Caco-2 (cell line): ENCODE measurements at regions not wholly inside any gene's neighbourhood (a gene's known extent, or its start where the extent isn't known, plus 50 kb on each side); places are given as distances from the start of the nearest gene placed in this dataset.

Source experiments
- BruUV-seq: library from RNA; stranded (reverse); fragments of 400-500 nt; replicated peaks from 2 replicates; lab custom pipeline; 2021; lab: Mats Ljungman, UMichigan
- CTCF ChIA-PET: fragments of 300-600 bp; sonication (Branson Sonifier 250); formaldehyde crosslinking; loops from one replicate; lab custom pipeline; 2022; ENCODE audit warnings: antibody characterized with exemption; lab: Charles Lee
- POLR2A ChIA-PET: fragments of 300-600 bp; sonication (Branson Sonifier 250); formaldehyde crosslinking; loops from one replicate; lab custom pipeline; 2022; ENCODE audit warnings: antibody characterized with exemption; lab: Charles Lee
- DNase-seq, 2 experiments: peaks; one replicate each; pipeline versions ENCODE4 v3.0.0 to v3.0.0-alpha.2; 2020 to 2022
- H3K27me3 ChIP-seq: replicated peaks from 2 replicates; pipeline ENCODE4 v1.6.0; 2011; ENCODE audit warnings: low read length; ENCODE audit not compliant: control insufficient read depth, insufficient read depth
- H3K36me3 ChIP-seq: 2 replicates; pipeline ENCODE4 v1.5.1; 2011; ENCODE audit warnings: low read length; ENCODE audit not compliant: control insufficient read depth, insufficient read depth
- H3K4me1 ChIP-seq: fragments of 250-450 bp; sonication (Bioruptor Pico); 2 replicates; pipeline ENCODE4 v1.5.1; 2020; ENCODE audit warnings: mild to moderate bottlenecking
- H3K4me3 ChIP-seq: 2 replicates; pipeline ENCODE4 v1.5.1; 2011; ENCODE audit warnings: low read depth, mild to moderate bottlenecking, control low read depth, low read length
- H3K9me3 ChIP-seq: fragments of 250-450 bp; sonication (Bioruptor Pico); 2 replicates; pipeline ENCODE4 v1.5.1; 2020; ENCODE audit warnings: mild to moderate bottlenecking, moderate library complexity
- H3K27ac Mint-ChIP-seq: one replicate; pipeline ENCODE4 v1.8.0; 2022; ENCODE audit warnings: mixed read lengths; ENCODE audit not compliant: unreplicated experiment
- H3K27me3 Mint-ChIP-seq: one replicate; pipeline ENCODE4 v1.8.0; 2022; ENCODE audit warnings: mixed read lengths; ENCODE audit not compliant: insufficient read depth, unreplicated experiment
- H3K36me3 Mint-ChIP-seq: one replicate; pipeline ENCODE4 v1.8.0; 2022; ENCODE audit warnings: mild to moderate bottlenecking, mixed read lengths; ENCODE audit not compliant: insufficient read depth, unreplicated experiment
- H3K4me1 Mint-ChIP-seq: one replicate; pipeline ENCODE4 v1.8.0; 2022; ENCODE audit warnings: low read depth, mixed read lengths; ENCODE audit not compliant: unreplicated experiment
- H3K4me3 Mint-ChIP-seq: one replicate; pipeline ENCODE4 v1.8.0; 2022; ENCODE audit warnings: mild to moderate bottlenecking, moderate library complexity, mixed read lengths; ENCODE audit not compliant: unreplicated experiment
- H3K9me3 Mint-ChIP-seq: one replicate; pipeline ENCODE4 v1.8.0; 2022; ENCODE audit warnings: mixed read lengths; ENCODE audit not compliant: unreplicated experiment
- intact Hi-C: fragments of 100-400 bp; cut with micrococcal nuclease; formaldehyde crosslinking; loops from one replicate; pipeline ENCODE4 v1.10.0; 2022; ENCODE audit not compliant: unreplicated experiment
- TF ChIP-seq, protein P1 (sequence below), 2 experiments: fragments of 200-600 bp in 1 of 2; IDR thresholded peaks; 1 replicate in 1 of 2; 2 replicates in 1 of 2; pipeline versions ENCODE4 v1.5.1 to v1.8.0; 2011 to 2022; ENCODE audit warnings: antibody characterized with exemption in 1 of 2, control low read depth in 1 of 2, inconsistent platforms in 1 of 2, low read depth in 1 of 2, low read length in 1 of 2, mild to moderate bottlenecking in 1 of 2, moderate library complexity in 1 of 2; ENCODE audit not compliant: insufficient read depth in 1 of 2, severe bottlenecking in 1 of 2, unreplicated experiment in 1 of 2

DNA sequence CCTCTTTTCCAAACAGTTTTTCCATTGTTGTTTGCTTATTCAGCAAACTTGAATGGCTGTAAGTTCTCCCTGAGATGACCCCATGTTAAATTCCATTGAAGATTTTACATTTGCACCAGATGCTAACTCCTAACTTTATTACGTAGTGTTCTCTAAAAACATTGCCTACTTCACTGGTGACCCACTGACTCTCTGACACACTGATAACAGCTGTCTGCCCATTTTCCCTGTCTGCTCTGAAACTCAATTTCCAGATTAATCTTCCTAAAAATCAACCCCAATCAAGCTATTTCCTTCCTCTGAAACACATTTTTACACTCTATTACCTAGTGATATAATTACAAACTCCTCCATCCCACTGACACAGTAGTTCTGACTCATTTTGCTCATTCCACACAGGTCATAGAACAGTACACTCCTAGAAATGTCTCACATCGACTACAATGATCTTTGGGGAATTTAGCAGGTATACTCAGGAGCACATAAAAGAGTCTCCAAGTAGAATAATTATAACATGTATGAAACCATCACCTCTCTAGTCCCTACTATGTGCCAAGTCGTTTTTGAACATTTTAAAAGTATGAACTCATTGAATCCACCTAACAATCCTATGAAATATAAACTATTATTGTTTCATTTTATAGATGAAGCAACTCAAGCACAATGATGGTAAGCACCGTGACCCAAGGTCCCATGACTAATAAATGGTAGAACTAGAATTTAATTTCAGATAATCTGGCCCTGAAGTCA, 210.9 kb downstream of the SLIT2 start:
- no peaks in the 10 kb centered on the region for H3K9me3 Mint-ChIP-seq
- H3K4me1 ChIP-seq = no peaks in the 10 kb centered on the region
- TF ChIP-seq, protein P1, sequence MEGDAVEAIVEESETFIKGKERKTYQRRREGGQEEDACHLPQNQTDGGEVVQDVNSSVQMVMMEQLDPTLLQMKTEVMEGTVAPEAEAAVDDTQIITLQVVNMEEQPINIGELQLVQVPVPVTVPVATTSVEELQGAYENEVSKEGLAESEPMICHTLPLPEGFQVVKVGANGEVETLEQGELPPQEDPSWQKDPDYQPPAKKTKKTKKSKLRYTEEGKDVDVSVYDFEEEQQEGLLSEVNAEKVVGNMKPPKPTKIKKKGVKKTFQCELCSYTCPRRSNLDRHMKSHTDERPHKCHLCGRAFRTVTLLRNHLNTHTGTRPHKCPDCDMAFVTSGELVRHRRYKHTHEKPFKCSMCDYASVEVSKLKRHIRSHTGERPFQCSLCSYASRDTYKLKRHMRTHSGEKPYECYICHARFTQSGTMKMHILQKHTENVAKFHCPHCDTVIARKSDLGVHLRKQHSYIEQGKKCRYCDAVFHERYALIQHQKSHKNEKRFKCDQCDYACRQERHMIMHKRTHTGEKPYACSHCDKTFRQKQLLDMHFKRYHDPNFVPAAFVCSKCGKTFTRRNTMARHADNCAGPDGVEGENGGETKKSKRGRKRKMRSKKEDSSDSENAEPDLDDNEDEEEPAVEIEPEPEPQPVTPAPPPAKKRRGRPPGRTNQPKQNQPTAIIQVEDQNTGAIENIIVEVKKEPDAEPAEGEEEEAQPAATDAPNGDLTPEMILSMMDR (IDR thresholded peaks at IDR 0.05; ENCODE audit: insufficient read depth in 1 of 2, low read depth in 1 of 2, low read length in 1 of 2, severe bottlenecking in 1 of 2, unreplicated experiment in 1 of 2) = no peak
- no peaks in the 10 kb centered on the region for H3K36me3 Mint-ChIP-seq
- no peak overlapping the region for H3K4me3 Mint-ChIP-seq
- BruUV-seq = no TSS peak
- H3K27me3 ChIP-seq = no peaks in the 10 kb centered on the region
- intact Hi-C loops = no loop called here
- H3K27ac Mint-ChIP-seq = no peak overlapping the region
- CTCF ChIA-PET = no interaction called here
- no peak for DNase-seq
- no peaks in the 10 kb centered on the region for H3K36me3 ChIP-seq
- H3K4me3 ChIP-seq = no peak overlapping the region
- POLR2A ChIA-PET = no interaction called here
- no peaks in the 10 kb centered on the region for H3K9me3 ChIP-seq
- H3K27me3 Mint-ChIP-seq = peaks cover 6% of the 10 kb centered on the region
- H3K4me1 Mint-ChIP-seq = no peaks in the 10 kb centered on the region

DNA sequence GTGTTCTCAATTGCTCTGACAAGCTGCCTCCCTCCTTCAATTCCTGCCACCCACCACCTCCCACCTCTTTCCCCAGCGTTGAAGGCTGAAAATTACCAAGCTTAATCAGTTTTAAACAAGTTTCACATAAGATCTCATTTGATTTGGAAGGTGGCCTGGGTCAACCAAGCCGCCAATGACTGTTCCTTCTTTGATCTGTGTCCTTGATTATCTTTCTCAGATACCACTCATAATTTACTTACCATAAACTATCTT, 211.4 kb downstream of the SLIT2 start:
- H3K9me3 ChIP-seq = no peaks in the 10 kb centered on the region
- no TSS peak for BruUV-seq
- H3K27ac Mint-ChIP-seq = no peak overlapping the region
- H3K4me1 ChIP-seq = no peaks in the 10 kb centered on the region
- no peaks in the 10 kb centered on the region for H3K36me3 Mint-ChIP-seq
- ChIA-PET POLR2A (no interaction called here), CTCF (no interaction called here)
- TF ChIP-seq, protein P1 (IDR thresholded peaks at IDR 0.05; ENCODE audit: insufficient read depth in 1 of 2, low read depth in 1 of 2, low read length in 1 of 2, severe bottlenecking in 1 of 2, unreplicated experiment in 1 of 2) = no peak
- no peaks in the 10 kb centered on the region for H3K36me3 ChIP-seq
- H3K27me3 ChIP-seq = no peaks in the 10 kb centered on the region
- DNase-seq = no peak
- peaks cover 6% of the 10 kb centered on the region for H3K27me3 Mint-ChIP-seq
- H3K9me3 Mint-ChIP-seq = no peaks in the 10 kb centered on the region
- intact Hi-C loops = no loop called here
- H3K4me3 ChIP-seq = no peak overlapping the region
- no peaks in the 10 kb centered on the region for H3K4me1 Mint-ChIP-seq
- H3K4me3 Mint-ChIP-seq = no peak overlapping the region

DNA sequence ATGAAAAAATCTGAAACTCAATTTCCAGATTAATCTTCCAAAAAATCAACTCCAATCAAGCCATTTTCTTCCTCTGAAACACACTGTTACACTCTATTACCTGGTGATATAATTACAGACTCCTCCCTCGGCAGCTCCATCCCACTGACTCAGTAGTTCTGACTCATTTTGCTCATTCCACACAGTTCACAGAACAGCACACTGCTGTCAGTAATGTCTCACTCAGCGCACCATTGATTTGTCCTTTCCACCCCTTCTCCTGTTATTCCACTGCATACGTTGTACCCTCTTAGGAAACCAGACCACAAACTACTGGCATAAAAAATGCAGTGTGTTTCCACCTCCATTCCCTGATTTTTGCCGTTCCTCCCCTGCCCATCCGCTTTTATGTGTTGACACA, 212.7 kb downstream of the SLIT2 start:
- no peaks in the 10 kb centered on the region for H3K9me3 ChIP-seq
- Mint-ChIP-seq H3K9me3 (no peaks in the 10 kb centered on the region), H3K36me3 (no peaks in the 10 kb centered on the region), H3K27me3 (peaks cover 6% of the 10 kb centered on the region), H3K27ac (no peak overlapping the region), H3K4me3 (no peak overlapping the region), H3K4me1 (no peaks in the 10 kb centered on the region)
- no TSS peak for BruUV-seq
- no peak for DNase-seq
- H3K27me3 ChIP-seq = no peaks in the 10 kb centered on the region
- no peaks in the 10 kb centered on the region for H3K4me1 ChIP-seq
- TF ChIP-seq, protein P1 (IDR thresholded peaks at IDR 0.05; ENCODE audit: insufficient read depth in 1 of 2, low read depth in 1 of 2, low read length in 1 of 2, severe bottlenecking in 1 of 2, unreplicated experiment in 1 of 2) = no peak
- no peaks in the 10 kb centered on the region for H3K36me3 ChIP-seq
- ChIA-PET POLR2A (no interaction called here), CTCF (no interaction called here)
- H3K4me3 ChIP-seq = no peak overlapping the region
- intact Hi-C loops = no loop called here
